ENCODE measurements at regions not wholly inside any gene's neighbourhood (a gene's known extent, or its start where the extent isn't known, plus 50 kb on each side); places are given as distances from the start of the nearest gene placed in this dataset.

DNA sequence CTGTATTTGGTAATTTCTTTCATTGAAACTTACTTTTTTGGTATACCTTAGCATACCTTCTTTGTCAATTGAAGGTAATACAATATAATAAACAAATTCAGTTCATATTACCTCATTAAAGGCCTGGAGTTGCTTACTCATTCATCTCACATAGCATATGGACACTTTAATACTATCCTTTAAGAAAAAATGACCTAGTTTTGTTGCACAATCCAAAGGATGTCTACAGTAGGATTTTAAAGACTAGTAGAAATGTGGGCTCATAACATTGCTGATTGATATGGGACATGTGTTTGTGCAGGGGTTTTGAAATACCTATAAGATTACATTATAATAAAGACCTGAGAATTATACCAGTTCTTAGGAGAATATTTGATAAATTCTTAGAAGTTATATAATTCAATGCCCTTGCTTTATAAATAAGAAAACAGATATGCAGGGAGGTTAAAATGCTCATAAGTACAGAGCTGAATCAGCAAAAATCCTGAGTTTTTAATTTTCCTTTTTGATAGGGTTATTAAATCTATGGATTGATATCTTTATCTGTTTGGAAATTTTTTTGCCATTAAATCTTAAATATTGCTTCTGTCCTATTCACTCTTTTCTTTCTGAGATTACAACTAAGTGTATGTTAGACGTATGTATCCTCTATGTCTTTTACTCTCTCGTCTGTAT lies 352.1 kb downstream of the ATP23 start:
- TF ChIP-seq, protein P1, sequence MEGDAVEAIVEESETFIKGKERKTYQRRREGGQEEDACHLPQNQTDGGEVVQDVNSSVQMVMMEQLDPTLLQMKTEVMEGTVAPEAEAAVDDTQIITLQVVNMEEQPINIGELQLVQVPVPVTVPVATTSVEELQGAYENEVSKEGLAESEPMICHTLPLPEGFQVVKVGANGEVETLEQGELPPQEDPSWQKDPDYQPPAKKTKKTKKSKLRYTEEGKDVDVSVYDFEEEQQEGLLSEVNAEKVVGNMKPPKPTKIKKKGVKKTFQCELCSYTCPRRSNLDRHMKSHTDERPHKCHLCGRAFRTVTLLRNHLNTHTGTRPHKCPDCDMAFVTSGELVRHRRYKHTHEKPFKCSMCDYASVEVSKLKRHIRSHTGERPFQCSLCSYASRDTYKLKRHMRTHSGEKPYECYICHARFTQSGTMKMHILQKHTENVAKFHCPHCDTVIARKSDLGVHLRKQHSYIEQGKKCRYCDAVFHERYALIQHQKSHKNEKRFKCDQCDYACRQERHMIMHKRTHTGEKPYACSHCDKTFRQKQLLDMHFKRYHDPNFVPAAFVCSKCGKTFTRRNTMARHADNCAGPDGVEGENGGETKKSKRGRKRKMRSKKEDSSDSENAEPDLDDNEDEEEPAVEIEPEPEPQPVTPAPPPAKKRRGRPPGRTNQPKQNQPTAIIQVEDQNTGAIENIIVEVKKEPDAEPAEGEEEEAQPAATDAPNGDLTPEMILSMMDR (IDR thresholded peaks at IDR 0.05): no peak
- no peak for TF ChIP-seq EZH2 (IDR thresholded peaks at IDR 0.05; ENCODE audit: borderline replicate concordance, insufficient read depth, low read depth, low read length, poor library complexity, severe bottlenecking)

All from B cell (primary cell).